PC-9 (cell line): ENCODE measurements at regions not wholly inside any gene's neighbourhood (a gene's known extent, or its start where the extent isn't known, plus 50 kb on each side); places are given as distances from the start of the nearest gene placed in this dataset.

Experiments used
- EZH2 ChIP-seq: fragments of 200-600 bp; sonication (generic); IDR thresholded peaks from 2 replicates; pipeline ENCODE4 v1.8.0; 2017; ENCODE audit warnings: antibody characterized with exemption, low read depth
- TF ChIP-seq, protein P1 (sequence below): fragments of 200-600 bp; sonication (generic); conservative IDR thresholded peaks from 2 replicates; pipeline ENCODE4 v1.6.1; 2017; ENCODE audit warnings: mixed run types, antibody characterized with exemption, mild to moderate bottlenecking, moderate library complexity

DNA sequence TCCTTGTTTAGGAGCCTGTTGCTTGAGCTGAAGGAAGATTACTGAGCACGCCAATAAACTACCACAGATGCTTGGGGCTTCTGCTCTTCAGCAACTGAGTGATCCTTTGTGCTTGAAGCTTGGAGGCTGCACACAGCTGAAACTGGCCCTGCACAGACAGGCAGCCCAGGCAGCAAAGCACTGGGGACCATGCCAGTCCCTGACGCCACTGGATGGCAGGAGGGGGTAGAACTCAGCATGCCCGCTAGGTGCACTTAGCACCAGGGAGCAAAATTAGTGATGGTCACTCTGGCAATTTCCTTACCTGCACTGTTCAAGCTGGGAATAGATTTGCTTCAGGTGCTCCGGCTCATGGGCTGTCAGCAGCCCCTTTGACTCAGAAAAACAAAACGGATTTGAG is 91.5 kb downstream of the FAM50B start:
- TF ChIP-seq, protein P1, sequence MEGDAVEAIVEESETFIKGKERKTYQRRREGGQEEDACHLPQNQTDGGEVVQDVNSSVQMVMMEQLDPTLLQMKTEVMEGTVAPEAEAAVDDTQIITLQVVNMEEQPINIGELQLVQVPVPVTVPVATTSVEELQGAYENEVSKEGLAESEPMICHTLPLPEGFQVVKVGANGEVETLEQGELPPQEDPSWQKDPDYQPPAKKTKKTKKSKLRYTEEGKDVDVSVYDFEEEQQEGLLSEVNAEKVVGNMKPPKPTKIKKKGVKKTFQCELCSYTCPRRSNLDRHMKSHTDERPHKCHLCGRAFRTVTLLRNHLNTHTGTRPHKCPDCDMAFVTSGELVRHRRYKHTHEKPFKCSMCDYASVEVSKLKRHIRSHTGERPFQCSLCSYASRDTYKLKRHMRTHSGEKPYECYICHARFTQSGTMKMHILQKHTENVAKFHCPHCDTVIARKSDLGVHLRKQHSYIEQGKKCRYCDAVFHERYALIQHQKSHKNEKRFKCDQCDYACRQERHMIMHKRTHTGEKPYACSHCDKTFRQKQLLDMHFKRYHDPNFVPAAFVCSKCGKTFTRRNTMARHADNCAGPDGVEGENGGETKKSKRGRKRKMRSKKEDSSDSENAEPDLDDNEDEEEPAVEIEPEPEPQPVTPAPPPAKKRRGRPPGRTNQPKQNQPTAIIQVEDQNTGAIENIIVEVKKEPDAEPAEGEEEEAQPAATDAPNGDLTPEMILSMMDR = no peak
- no peak for TF ChIP-seq EZH2
